AG04449 (cell line): ENCODE measurements at regions not wholly inside any gene's neighbourhood (a gene's known extent, or its start where the extent isn't known, plus 50 kb on each side); places are given as distances from the start of the nearest gene placed in this dataset.

Source experiments
- CTCF ChIA-PET: fragments of 350-600 bp; formaldehyde crosslinking; extraction: SDS; loops from one replicate; lab custom pipeline; 2021; ENCODE audit warnings: antibody characterized with exemption; lab: Yijun Ruan, JAX
- POLR2A ChIA-PET: fragments of 400-600, 350-600 bp; formaldehyde crosslinking; extraction: SDS; loops from one replicate; lab custom pipeline; 2020; ENCODE audit warnings: antibody characterized with exemption, inconsistent platforms; lab: Yijun Ruan, JAX
- DNase-seq: peaks from one replicate; pipeline ENCODE4 v3.0.0-alpha.2; 2010; ENCODE audit warnings: low read depth, low spot score
- H3K4me3 ChIP-seq: 2 replicates; pipeline ENCODE4 v1.5.1; 2011; ENCODE audit warnings: low read depth, mild to moderate bottlenecking, control low read depth, low read length
- TF ChIP-seq, protein P1 (sequence below): IDR thresholded peaks from one replicate; pipeline ENCODE4 v1.5.1; 2011; ENCODE audit warnings: mild to moderate bottlenecking, moderate library complexity, low read length, control low read depth, inconsistent platforms; ENCODE audit not compliant: insufficient read depth; ENCODE audit errors: missing control alignments

DNA sequence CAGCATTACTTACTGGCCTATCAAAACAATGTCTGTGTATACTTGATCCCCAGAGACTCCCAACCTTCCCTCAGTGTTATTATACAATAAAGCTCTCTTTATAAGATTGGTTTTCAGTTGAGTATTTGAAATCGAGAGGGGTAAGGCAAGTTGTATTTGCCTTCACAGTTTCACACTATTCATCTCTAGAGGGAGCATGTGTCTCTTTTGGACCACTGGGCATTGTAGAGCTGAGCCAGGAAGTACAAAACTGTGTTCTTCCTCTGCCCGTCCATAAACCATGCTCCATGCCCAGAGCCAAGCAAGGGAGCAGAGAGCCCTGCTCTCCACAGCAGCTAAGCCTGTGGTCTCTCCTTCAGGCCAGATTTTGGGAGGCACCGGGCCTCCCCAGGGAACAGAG, 61.5 kb upstream of the HHIP start:
- ChIA-PET CTCF (interaction anchor here (1.0 kb wide), 1 partner anchor 64 kb away, joined by 3 read pairs; no protein-coding TSS in a partner anchor), POLR2A (no interaction called here)
- TF ChIP-seq, protein P1, sequence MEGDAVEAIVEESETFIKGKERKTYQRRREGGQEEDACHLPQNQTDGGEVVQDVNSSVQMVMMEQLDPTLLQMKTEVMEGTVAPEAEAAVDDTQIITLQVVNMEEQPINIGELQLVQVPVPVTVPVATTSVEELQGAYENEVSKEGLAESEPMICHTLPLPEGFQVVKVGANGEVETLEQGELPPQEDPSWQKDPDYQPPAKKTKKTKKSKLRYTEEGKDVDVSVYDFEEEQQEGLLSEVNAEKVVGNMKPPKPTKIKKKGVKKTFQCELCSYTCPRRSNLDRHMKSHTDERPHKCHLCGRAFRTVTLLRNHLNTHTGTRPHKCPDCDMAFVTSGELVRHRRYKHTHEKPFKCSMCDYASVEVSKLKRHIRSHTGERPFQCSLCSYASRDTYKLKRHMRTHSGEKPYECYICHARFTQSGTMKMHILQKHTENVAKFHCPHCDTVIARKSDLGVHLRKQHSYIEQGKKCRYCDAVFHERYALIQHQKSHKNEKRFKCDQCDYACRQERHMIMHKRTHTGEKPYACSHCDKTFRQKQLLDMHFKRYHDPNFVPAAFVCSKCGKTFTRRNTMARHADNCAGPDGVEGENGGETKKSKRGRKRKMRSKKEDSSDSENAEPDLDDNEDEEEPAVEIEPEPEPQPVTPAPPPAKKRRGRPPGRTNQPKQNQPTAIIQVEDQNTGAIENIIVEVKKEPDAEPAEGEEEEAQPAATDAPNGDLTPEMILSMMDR: no peak
- H3K4me3 ChIP-seq: no peak overlapping the region
- no peak for DNase-seq

DNA sequence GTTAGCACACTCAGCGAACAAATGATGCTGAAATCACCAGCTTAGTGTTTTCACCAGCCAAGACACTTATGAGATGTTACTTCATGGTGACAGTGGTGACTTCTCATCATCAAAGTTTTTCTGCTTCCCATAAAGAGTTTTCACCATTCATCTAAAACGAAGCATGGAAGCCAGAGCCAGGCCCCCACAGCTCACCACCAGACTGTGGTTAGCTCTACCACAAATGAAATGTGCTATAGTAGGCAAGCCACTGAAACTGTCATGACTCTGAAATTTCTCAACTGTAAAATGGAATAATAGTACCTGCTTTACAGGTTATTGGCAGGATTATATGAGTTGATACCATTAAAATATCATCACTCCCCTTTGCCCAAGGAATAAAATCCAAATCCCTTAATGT, 56.4 kb upstream of the HHIP start:
- CTCF ChIA-PET: no interaction called here
- no peak overlapping the region for H3K4me3 ChIP-seq
- POLR2A ChIA-PET: no interaction called here
- TF ChIP-seq, protein P1: no peak
- no peak for DNase-seq

DNA sequence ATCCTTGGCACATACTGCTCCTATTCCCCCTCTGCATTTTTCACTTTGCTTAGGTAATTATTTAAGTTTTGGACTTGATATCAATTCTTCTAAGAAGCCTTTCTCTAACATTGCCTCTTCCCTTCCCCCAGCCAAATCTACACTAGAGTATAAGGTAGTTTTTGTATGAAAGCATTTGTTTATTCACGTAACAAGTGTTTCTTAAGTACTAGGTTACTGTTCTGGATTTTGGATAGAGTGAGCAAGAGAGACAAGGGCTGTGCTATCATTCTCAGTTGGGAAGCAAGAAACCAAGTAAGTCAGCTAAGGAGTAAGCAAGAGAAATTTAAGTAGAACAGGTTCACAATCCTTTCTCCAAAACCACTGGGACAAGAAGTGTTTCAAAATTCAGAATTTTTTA, 55.9 kb upstream of the HHIP start:
- TF ChIP-seq, protein P1: no peak
- H3K4me3 ChIP-seq: no peak overlapping the region
- DNase-seq: no peak
- CTCF ChIA-PET: no interaction called here
- POLR2A ChIA-PET: no interaction called here

DNA sequence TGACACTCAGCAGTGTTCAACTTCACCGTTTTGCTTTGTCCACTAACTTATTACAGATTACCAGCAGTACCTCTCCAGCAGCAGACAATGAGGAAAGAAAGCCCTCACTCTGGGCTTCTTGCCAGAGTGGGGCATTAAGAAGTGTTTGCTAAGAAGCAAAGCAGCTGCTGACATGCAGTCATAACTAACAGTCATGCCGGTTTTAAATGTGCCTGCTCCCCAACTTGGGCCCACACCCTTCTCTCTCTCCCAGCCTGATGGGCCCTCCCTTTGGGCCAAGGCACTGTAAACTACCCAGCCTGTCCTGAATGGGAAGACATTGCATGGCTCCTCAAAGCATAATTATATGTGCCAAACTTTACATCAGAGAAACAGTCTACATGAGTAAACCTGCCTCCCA, 54.6 kb upstream of the HHIP start:
- CTCF ChIA-PET: no interaction called here
- POLR2A ChIA-PET: no interaction called here
- no peak for DNase-seq
- TF ChIP-seq, protein P1: no peak
- H3K4me3 ChIP-seq: no peak overlapping the region

DNA sequence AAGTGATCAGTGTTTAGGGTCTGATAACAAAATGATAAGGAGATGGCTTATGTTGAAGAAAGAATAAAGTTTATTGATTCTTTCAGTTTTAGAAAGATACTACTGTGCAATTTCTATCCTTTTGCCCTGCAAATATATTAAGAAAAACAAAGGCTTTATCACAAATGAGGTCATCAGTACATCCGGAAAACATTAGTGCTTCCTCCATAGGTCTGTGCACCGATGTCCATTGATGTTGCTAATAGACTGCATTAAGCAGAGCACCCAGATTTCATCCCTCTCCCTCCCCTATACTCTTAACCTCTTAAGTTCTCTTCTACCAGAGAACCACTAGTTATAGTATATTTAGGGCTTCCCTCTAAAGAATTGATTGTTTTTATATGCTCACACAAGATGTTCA, 53.7 kb upstream of the HHIP start:
- ChIA-PET POLR2A (no interaction called here), CTCF (no interaction called here)
- no peak for DNase-seq
- TF ChIP-seq, protein P1: no peak
- H3K4me3 ChIP-seq: no peak overlapping the region

DNA sequence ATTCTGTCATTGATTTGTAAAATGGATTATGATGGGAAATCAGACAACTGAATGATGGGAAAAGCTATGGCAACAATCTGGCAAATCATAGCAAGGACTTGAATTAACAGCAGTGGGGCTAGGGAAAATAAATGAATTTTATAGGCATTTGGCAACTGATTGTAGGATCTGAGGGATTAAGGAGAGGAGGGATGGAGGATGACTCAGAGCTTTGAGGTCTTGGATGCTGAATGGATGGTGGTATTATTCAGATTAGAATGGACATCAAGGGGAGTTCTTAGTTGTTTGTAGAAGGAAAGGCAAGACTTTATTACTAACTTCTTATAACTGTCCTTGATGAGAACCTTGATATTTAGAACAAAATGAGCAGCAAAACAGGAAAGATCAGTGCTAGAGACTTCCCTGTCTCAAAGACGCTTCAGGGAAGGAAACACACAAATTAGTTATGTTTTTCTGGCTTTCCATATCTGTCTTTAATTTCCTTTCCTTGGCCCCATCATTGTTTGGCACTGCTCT, 51.4 kb upstream of the HHIP start:
- TF ChIP-seq, protein P1: no peak
- H3K4me3 ChIP-seq: no peak overlapping the region
- no peak for DNase-seq
- CTCF ChIA-PET: interaction anchor here (0.6 kb wide), 1 partner anchor 45 kb away, joined by 3 read pairs; no protein-coding TSS in a partner anchor
- POLR2A ChIA-PET: no interaction called here
